Endothelial cell (in vitro differentiated cells): ENCODE measurements at regions not wholly inside any gene's neighbourhood (a gene's known extent, or its start where the extent isn't known, plus 50 kb on each side); places are given as distances from the start of the nearest gene placed in this dataset.
A peak's percentile ranks its signal among the peaks of the same experiment; 100 is the strongest.
"Not testable (repeated sequence)": the region's sequence is repeated elsewhere in the genome, so short reads cannot be mapped to it uniquely, and the experiment has no call there.

ENCODE experiments used
- DNase-seq: peaks from one replicate; pipeline ENCODE4 v3.0.0; 2021; ENCODE audit warnings: low spot score
- H3K27ac Mint-ChIP-seq: one replicate; pipeline ENCODE4 v1.8.0; 2021; ENCODE audit warnings: mixed read lengths, inconsistent platforms; ENCODE audit not compliant: unreplicated experiment
- H3K27me3 Mint-ChIP-seq: one replicate; pipeline ENCODE4 v1.8.0; 2021; ENCODE audit warnings: mild to moderate bottlenecking, moderate library complexity, mixed read lengths, inconsistent platforms; ENCODE audit not compliant: unreplicated experiment
- H3K36me3 Mint-ChIP-seq: one replicate; pipeline ENCODE4 v1.8.0; 2021; ENCODE audit warnings: mild to moderate bottlenecking, low read depth, mixed read lengths, inconsistent platforms; ENCODE audit not compliant: unreplicated experiment
- H3K4me1 Mint-ChIP-seq: one replicate; pipeline ENCODE4 v1.8.0; 2021; ENCODE audit warnings: mild to moderate bottlenecking, mixed read lengths, inconsistent platforms; ENCODE audit not compliant: unreplicated experiment
- H3K4me3 Mint-ChIP-seq: one replicate; pipeline ENCODE4 v1.8.0; 2021; ENCODE audit warnings: mild to moderate bottlenecking, mixed read lengths, inconsistent platforms; ENCODE audit not compliant: unreplicated experiment
- H3K9me3 Mint-ChIP-seq: one replicate; pipeline ENCODE4 v1.8.0; 2021; ENCODE audit warnings: mixed read lengths, inconsistent platforms; ENCODE audit not compliant: unreplicated experiment
- CTCF ChIP-seq: fragments of 200-600 bp; sonication (generic); IDR thresholded peaks from one replicate; pipeline ENCODE4 v1.5.0; 2021; ENCODE audit warnings: antibody characterized with exemption; ENCODE audit not compliant: unreplicated experiment

GRCh38 chr2:184053326-184053725, 545.0 kb upstream of the ZNF804A start:
- DNase-seq, result no peak
- TF ChIP-seq CTCF, result no peak
- Mint-ChIP-seq H3K4me1 (no peaks in the 10 kb centered on the region), H3K4me3 (no peak overlapping the region), H3K27ac (no peak overlapping the region), H3K9me3 (no peaks in the 10 kb centered on the region), H3K36me3 (no peaks in the 10 kb centered on the region), H3K27me3 (no peaks in the 10 kb centered on the region)

- H3K27ac Mint-ChIP-seq, H3K27me3 Mint-ChIP-seq, H3K9me3 Mint-ChIP-seq, H3K4me3 Mint-ChIP-seq, H3K4me1 Mint-ChIP-seq, DNase-seq, H3K36me3 Mint-ChIP-seq: not testable (repeated sequence)
These were observed 543.9 kb upstream of the ZNF804A start for GRCh38 chr2:184054419-184054818.

GRCh38 chr2:184057910-184058309, 540.4 kb upstream of the ZNF804A start:
- no peaks in the 10 kb centered on the region for H3K36me3 Mint-ChIP-seq
- no peaks in the 10 kb centered on the region for H3K9me3 Mint-ChIP-seq
- H3K27ac Mint-ChIP-seq, result no peak overlapping the region
- H3K4me1 Mint-ChIP-seq, result no peaks in the 10 kb centered on the region
- no peak overlapping the region for H3K4me3 Mint-ChIP-seq
- no peak for DNase-seq
- TF ChIP-seq CTCF, result no peak
- no peaks in the 10 kb centered on the region for H3K27me3 Mint-ChIP-seq

- H3K4me3 Mint-ChIP-seq, H3K36me3 Mint-ChIP-seq, DNase-seq, H3K27ac Mint-ChIP-seq, H3K4me1 Mint-ChIP-seq, H3K9me3 Mint-ChIP-seq, H3K27me3 Mint-ChIP-seq: not testable (repeated sequence)
These were observed 538.1 kb upstream of the ZNF804A start for GRCh38 chr2:184060268-184060667.

GRCh38 chr2:184067502-184067901, 530.8 kb upstream of the ZNF804A start:
- peaks cover 1% of the 10 kb centered on the region for H3K27me3 Mint-ChIP-seq
- H3K9me3 Mint-ChIP-seq, result no peaks in the 10 kb centered on the region
- peak; percentile 7 for DNase-seq
- no peaks in the 10 kb centered on the region for H3K4me1 Mint-ChIP-seq
- H3K4me3 Mint-ChIP-seq, result no peak overlapping the region
- no peak overlapping the region for H3K27ac Mint-ChIP-seq
- H3K36me3 Mint-ChIP-seq, result no peaks in the 10 kb centered on the region
- TF ChIP-seq CTCF, result no peak

GRCh38 chr2:184072470-184072869, 525.9 kb upstream of the ZNF804A start:
- no peak for DNase-seq
- H3K4me3 Mint-ChIP-seq, result no peak overlapping the region
- H3K27ac Mint-ChIP-seq, result no peak overlapping the region
- no peaks in the 10 kb centered on the region for H3K36me3 Mint-ChIP-seq
- H3K27me3 Mint-ChIP-seq, result no peaks in the 10 kb centered on the region
- no peak for TF ChIP-seq CTCF
- H3K9me3 Mint-ChIP-seq, result no peaks in the 10 kb centered on the region
- H3K4me1 Mint-ChIP-seq, result no peaks in the 10 kb centered on the region
